Mucosa of descending colon (tissue), 3 donors: ENCODE measurements at regions not wholly inside any gene's neighbourhood (a gene's known extent, or its start where the extent isn't known, plus 50 kb on each side); places are given as distances from the start of the nearest gene placed in this dataset.

Experiments used
- ATAC-seq: fragments of 200-7000 bp; cut with Tn5 transposase; one replicate; pipeline ENCODE4 v1.9.1; 2020; ENCODE audit warnings: mild to moderate bottlenecking, moderate library complexity
- DNase-seq, 3 donors: peaks; one replicate each; pipeline ENCODE4 v3.0.0-alpha.2; 2020
- H3K36me3 ChIP-seq: fragments of 200-600 bp; one replicate; pipeline ENCODE4 v1.8.0; 2021; ENCODE audit warnings: low read depth, mild to moderate bottlenecking
- H3K4me1 ChIP-seq: fragments of 200-600 bp; one replicate; pipeline ENCODE4 v1.8.0; 2021; ENCODE audit warnings: low read depth, mild to moderate bottlenecking
- H3K4me3 ChIP-seq: fragments of 200-600 bp; one replicate; pipeline ENCODE4 v1.8.0; 2021; ENCODE audit warnings: mild to moderate bottlenecking
- H3K9me3 ChIP-seq: fragments of 200-600 bp; one replicate; pipeline ENCODE4 v1.8.0; 2021; ENCODE audit warnings: mild to moderate bottlenecking
- CTCF ChIP-seq: fragments of 200-600 bp; IDR thresholded peaks from one replicate; pipeline ENCODE4 v1.8.0; 2022; ENCODE audit warnings: antibody characterized with exemption, mild to moderate bottlenecking
- intact Hi-C, 2 donors: fragments of 100-400 bp; cut with DNase I in 1 of 2; cut with micrococcal nuclease in 1 of 2; formaldehyde crosslinking; loops; one replicate each; pipeline versions ENCODE4 v1.11.0 to v1.11.1; 2022; cut with DNase I, micrococcal nuclease
- donor health status: DM: no; HTN: no; CAD: no; lungs with moderate emphysema.
- donor health status: DM: no; HTN: no; CAD: no.
- donor health status: DM: no; HTN: yes; CAD: no.

GRCh38 chr6:168972128-168972527 is 281.5 kb downstream of the THBS2 start:
- no peaks in the 10 kb centered on the region for H3K4me1 ChIP-seq
- intact Hi-C loops: no loop called here
- DNase-seq (no peak), ATAC-seq (no peak)
- no peaks in the 10 kb centered on the region for H3K36me3 ChIP-seq
- H3K4me3 ChIP-seq: no peak overlapping the region
- TF ChIP-seq CTCF: no peak
- no peaks in the 10 kb centered on the region for H3K9me3 ChIP-seq

- H3K4me1 ChIP-seq: no peaks in the 10 kb centered on the region
- no peak for DNase-seq
- no peaks in the 10 kb centered on the region for H3K36me3 ChIP-seq
- no peak for TF ChIP-seq CTCF
- intact Hi-C loops: no loop called here
- no peak for ATAC-seq
- H3K4me3 ChIP-seq: no peak overlapping the region
- H3K9me3 ChIP-seq: no peaks in the 10 kb centered on the region
These were observed 282.1 kb downstream of the THBS2 start for GRCh38 chr6:168971549-168971948.

- no peaks in the 10 kb centered on the region for H3K4me1 ChIP-seq
- no peaks in the 10 kb centered on the region for H3K9me3 ChIP-seq
- no peak for DNase-seq
- no peak for TF ChIP-seq CTCF
- intact Hi-C loops: no loop called here
- no peak for ATAC-seq
- no peak overlapping the region for H3K4me3 ChIP-seq
- H3K36me3 ChIP-seq: no peaks in the 10 kb centered on the region
These were observed 284.8 kb downstream of the THBS2 start for GRCh38 chr6:168968801-168969200.

- no peak for TF ChIP-seq CTCF
- peak; percentile 96 for ATAC-seq
- no peaks in the 10 kb centered on the region for H3K4me1 ChIP-seq
These were observed 285.4 kb downstream of the THBS2 start for GRCh38 chr6:168968228-168968627.

GRCh38 chr6:168967281-168967925 is 286.2 kb downstream of the THBS2 start:
- no peak overlapping the region for H3K4me3 ChIP-seq
- no peak for TF ChIP-seq CTCF
- DNase-seq: no peak
- H3K36me3 ChIP-seq: no peaks in the 10 kb centered on the region
- ATAC-seq: no peak
- H3K9me3 ChIP-seq: no peaks in the 10 kb centered on the region
- intact Hi-C loops: no loop called here
- no peaks in the 10 kb centered on the region for H3K4me1 ChIP-seq

More at GRCh38 chr6:168968228-168968627, 285.4 kb downstream of the THBS2 start:
- intact Hi-C loops: no loop called here
- H3K9me3 ChIP-seq: no peaks in the 10 kb centered on the region
- no peaks in the 10 kb centered on the region for H3K36me3 ChIP-seq
- no peak overlapping the region for H3K4me3 ChIP-seq
- DNase-seq: peak in 1 of 3 donors; percentile 62
